ENCODE measurements at regions not wholly inside any gene's neighbourhood (a gene's known extent, or its start where the extent isn't known, plus 50 kb on each side); places are given as distances from the start of the nearest gene placed in this dataset.

- no peak for ATAC-seq
- Histone ChIP-seq H3K27me3 (no peaks in the 10 kb centered on the region), H3K4me1 (no peaks in the 10 kb centered on the region), H3K27ac (no peak overlapping the region), H3K9me3 (no peaks in the 10 kb centered on the region), H3K4me3 (no peak overlapping the region), H3K36me3 (no peaks in the 10 kb centered on the region)
- no peak for DNase-seq
- TF ChIP-seq CTCF (IDR thresholded peaks at IDR 0.05), result no peak
- intact Hi-C loops (cut with DNase I), result no loop called here
- 92 to 100% methylated on average over 1 of the region's 1 CpG for WGBS, 2 donors
Measured at GRCh38 chr4:177947607-177948006, 505.4 kb upstream of the AGA start.

GRCh38 chr4:177948853-177949252 lies 506.6 kb upstream of the AGA start:
- TF ChIP-seq CTCF (IDR thresholded peaks at IDR 0.05), result no peak
- H3K9me3 ChIP-seq, result no peaks in the 10 kb centered on the region
- no peaks in the 10 kb centered on the region for H3K27me3 ChIP-seq
- ATAC-seq (no peak), DNase-seq (no peak)
- H3K36me3 ChIP-seq, result no peaks in the 10 kb centered on the region
- intact Hi-C loops (cut with DNase I), result no loop called here
- 87% methylated on average over 4 of the region's 4 CpGs for WGBS, 2 donors
- no peak overlapping the region for H3K4me3 ChIP-seq
- H3K27ac ChIP-seq, result no peak overlapping the region
- no peaks in the 10 kb centered on the region for H3K4me1 ChIP-seq

- TF ChIP-seq CTCF (IDR thresholded peaks at IDR 0.05), result no peak
- Histone ChIP-seq H3K9me3 (peaks cover 0 to 3% (median 0%) of the 10 kb centered on the region in 11 donors), H3K27ac (no peak overlapping the region), H3K4me3 (no peak overlapping the region), H3K4me1 (no peaks in the 10 kb centered on the region), H3K27me3 (no peaks in the 10 kb centered on the region), H3K36me3 (no peaks in the 10 kb centered on the region)
- WGBS, 2 donors, result 87 to 94% methylated on average over 2 of the region's 2 CpGs
- no peak for ATAC-seq
- no peak for DNase-seq
- intact Hi-C loops (cut with DNase I), result no loop called here
Measured at GRCh38 chr4:177951026-177951425, 508.8 kb upstream of the AGA start.

- H3K9me3 ChIP-seq, result peaks cover 0 to 3% (median 0%) of the 10 kb centered on the region in 11 donors
- ATAC-seq (no peak), DNase-seq (no peak)
- no peak for TF ChIP-seq CTCF (IDR thresholded peaks at IDR 0.05)
- no peaks in the 10 kb centered on the region for H3K27me3 ChIP-seq
- H3K4me1 ChIP-seq, result no peaks in the 10 kb centered on the region
- no peaks in the 10 kb centered on the region for H3K36me3 ChIP-seq
- 90 to 94% methylated on average over 2 of the region's 2 CpGs for WGBS, 2 donors
- intact Hi-C loops (cut with DNase I), result no loop called here
- no peak overlapping the region for H3K4me3 ChIP-seq
- no peak overlapping the region for H3K27ac ChIP-seq
Measured at GRCh38 chr4:177952723-177953122, 510.5 kb upstream of the AGA start.
